IMR-90 (cell line): ENCODE measurements at regions not wholly inside any gene's neighbourhood (a gene's known extent, or its start where the extent isn't known, plus 50 kb on each side); places are given as distances from the start of the nearest gene placed in this dataset.

Experiments
- ATAC-seq: fragments of 200-7000 bp; cut with Tn5 transposase; 2 replicates; pipeline ENCODE4 v1.9.1; 2020; ENCODE audit warnings: low read depth, mild to moderate bottlenecking, moderate library complexity
- BruUV-seq: library from RNA; stranded (reverse); fragments of 400-500 nt; replicated peaks from 2 replicates; lab custom pipeline; 2021; lab: Mats Ljungman, UMichigan
- CTCF ChIA-PET: fragments of 300-600 bp; formaldehyde crosslinking; extraction: SDS; loops from one replicate; lab custom pipeline; 2021; ENCODE audit warnings: antibody characterized with exemption; lab: Yijun Ruan, JAX
- POLR2A ChIA-PET: fragments of 300-600 bp; sonication (Branson Sonifier 250); formaldehyde crosslinking; loops from one replicate; lab custom pipeline; 2022; ENCODE audit warnings: antibody characterized with exemption; ENCODE audit not compliant: unreplicated experiment; lab: Charles Lee
- DNase-seq: peaks from one replicate; pipeline ENCODE4 v3.0.0; 2013
- H2AFZ ChIP-seq: replicated peaks from 2 replicates; pipeline ENCODE3; 2013; ENCODE audit warnings: low read length, mild to moderate bottlenecking; ENCODE audit not compliant: poor library complexity
- H2AK5ac ChIP-seq: 2 replicates; pipeline ENCODE4 v1.6.1; 2013; ENCODE audit warnings: low read depth, low read length, inconsistent platforms
- H2AK9ac ChIP-seq: replicated peaks from 2 replicates; pipeline ENCODE3; 2013; ENCODE audit warnings: mild to moderate bottlenecking, low read depth, low read length, moderate library complexity; ENCODE audit not compliant: poor library complexity
- H2BK120ac ChIP-seq: 2 replicates; pipeline ENCODE4 v1.6.1; 2013; ENCODE audit warnings: low read depth, low read length, inconsistent platforms
- H2BK15ac ChIP-seq: 3 replicates; pipeline ENCODE4 v1.6.1; 2013; ENCODE audit warnings: low read depth, low read length, inconsistent platforms
- H2BK20ac ChIP-seq: 2 replicates; pipeline ENCODE4 v1.6.1; 2013; ENCODE audit warnings: low read depth, mild to moderate bottlenecking, inconsistent platforms, low read length, moderate library complexity
- H2BK5ac ChIP-seq: 2 replicates; pipeline ENCODE4 v1.6.1; 2013; ENCODE audit warnings: mild to moderate bottlenecking, low read depth, low read length, inconsistent platforms; ENCODE audit not compliant: poor library complexity, severe bottlenecking
- H3K14ac ChIP-seq: replicated peaks from 2 replicates; pipeline ENCODE4 v1.6.1; 2013; ENCODE audit warnings: low read depth, low read length, inconsistent platforms
- H3K18ac ChIP-seq: 2 replicates; pipeline ENCODE4 v1.6.1; 2013; ENCODE audit warnings: low read depth, low read length, control low read depth
- H3K23ac ChIP-seq: 2 replicates; pipeline ENCODE4 v1.6.1; 2013; ENCODE audit warnings: low read depth, low read length, inconsistent platforms
- H3K27ac ChIP-seq: 2 replicates; pipeline ENCODE4 v1.5.1; 2013; ENCODE audit warnings: mild to moderate bottlenecking, control low read depth, low read length; ENCODE audit not compliant: insufficient read depth
- H3K27me3 ChIP-seq: 2 replicates; pipeline ENCODE4 v1.6.1; 2013; ENCODE audit warnings: low read length; ENCODE audit not compliant: control insufficient read depth, insufficient read depth
- H3K36me3 ChIP-seq: 2 replicates; pipeline ENCODE4 v1.6.1; 2013; ENCODE audit warnings: low read length, mixed read lengths; ENCODE audit not compliant: control insufficient read depth, insufficient read depth
- H3K4ac ChIP-seq: 2 replicates; pipeline ENCODE4 v1.6.1; 2013; ENCODE audit warnings: low read depth, low read length, inconsistent platforms
- H3K4me1 ChIP-seq: 2 replicates; pipeline ENCODE4 v1.6.1; 2013; ENCODE audit warnings: low read length, mixed read lengths; ENCODE audit not compliant: control insufficient read depth, insufficient read depth
- H3K4me2 ChIP-seq: 2 replicates; pipeline ENCODE4 v1.6.1; 2013; ENCODE audit warnings: low read depth, mild to moderate bottlenecking, control low read depth, low read length, moderate library complexity
- H3K4me3 ChIP-seq: 2 replicates; pipeline ENCODE4 v1.5.1; 2013; ENCODE audit warnings: low read depth, mild to moderate bottlenecking, control low read depth, low read length, moderate library complexity; ENCODE audit not compliant: insufficient read depth
- H3K56ac ChIP-seq: 2 replicates; pipeline ENCODE4 v1.6.1; 2013; ENCODE audit warnings: low read length, inconsistent platforms; ENCODE audit not compliant: insufficient read depth; ENCODE audit errors: extremely low read depth
- H3K79me1 ChIP-seq, 2 experiments: 2 replicates each; pipeline ENCODE4 v1.6.1; 2013; ENCODE audit warnings: low read length in 2 of 2, inconsistent platforms in 1 of 2, low read depth in 1 of 2
- H3K9ac ChIP-seq: 2 replicates; pipeline ENCODE4 v1.6.1; 2013; ENCODE audit warnings: low read depth, low read length, control low read depth
- H3K9me1 ChIP-seq: 2 replicates; pipeline ENCODE4 v1.6.1; 2013; ENCODE audit warnings: low read length, inconsistent platforms; ENCODE audit not compliant: insufficient read depth
- H3K9me3 ChIP-seq: 2 replicates; pipeline ENCODE4 v1.6.1; 2013; ENCODE audit warnings: low read length; ENCODE audit not compliant: control insufficient read depth, insufficient read depth
- H4K20me1 ChIP-seq: 2 replicates; pipeline ENCODE4 v1.6.1; 2013; ENCODE audit warnings: low read length, inconsistent platforms; ENCODE audit not compliant: insufficient read depth
- H4K5ac ChIP-seq: 2 replicates; pipeline ENCODE4 v1.6.1; 2013; ENCODE audit warnings: mild to moderate bottlenecking, low read depth, low read length, control low read depth
- H4K8ac ChIP-seq, 2 experiments: 2 replicates each; pipeline ENCODE4 v1.6.1; 2013; ENCODE audit warnings: low read depth in 2 of 2, low read length in 2 of 2, control low read depth in 1 of 2, inconsistent platforms in 1 of 2
- H4K91ac ChIP-seq: 2 replicates; pipeline ENCODE4 v1.6.1; 2013; ENCODE audit warnings: low read depth, low read length, inconsistent platforms; ENCODE audit not compliant: insufficient read depth
- BHLHE40 ChIP-seq: fragments of 150-350 bp; IDR thresholded peaks from 2 replicates; pipeline ENCODE4 v1.6.1; 2016; ENCODE audit warnings: mild to moderate bottlenecking, low read depth, low read length
- CEBPB ChIP-seq: IDR thresholded peaks from 2 replicates; pipeline ENCODE4 v1.6.1; 2012; ENCODE audit warnings: low read depth, low read length, improper control_type of control experiment
- CHD1 ChIP-seq: IDR thresholded peaks from 2 replicates; pipeline ENCODE4 v1.6.1; 2012; ENCODE audit warnings: low read depth, low read length, improper control_type of control experiment
- FOS ChIP-seq: fragments of 150-350 bp; IDR thresholded peaks from 2 replicates; pipeline ENCODE4 v1.6.1; 2016; ENCODE audit warnings: low read depth, low read length
- MAFK ChIP-seq: IDR thresholded peaks from 2 replicates; pipeline ENCODE4 v1.6.1; 2012; ENCODE audit warnings: low read depth, low read length, improper control_type of control experiment
- MAZ ChIP-seq: IDR thresholded peaks from 2 replicates; pipeline ENCODE4 v1.6.1; 2012; ENCODE audit warnings: low read depth, mild to moderate bottlenecking, low read length, improper control_type of control experiment, moderate library complexity, borderline replicate concordance
- MXI1 ChIP-seq: IDR thresholded peaks from 2 replicates; pipeline ENCODE4 v1.6.1; 2012; ENCODE audit warnings: low read depth, mild to moderate bottlenecking, low read length, moderate library complexity, borderline replicate concordance
- NFE2L2 ChIP-seq: fragments of 150-350 bp; IDR thresholded peaks from 2 replicates; pipeline ENCODE4 v1.6.1; 2016; ENCODE audit warnings: low read depth, mild to moderate bottlenecking, low read length
- POLR2A ChIP-seq: IDR thresholded peaks from 2 replicates; pipeline ENCODE4 v1.6.1; 2012; ENCODE audit warnings: mild to moderate bottlenecking, low read depth, low read length
- RAD21 ChIP-seq: IDR thresholded peaks from 2 replicates; pipeline ENCODE4 v1.6.1; 2012; ENCODE audit warnings: low read length, improper control_type of control experiment
- RCOR1 ChIP-seq: IDR thresholded peaks from 2 replicates; pipeline ENCODE4 v1.6.1; 2012; ENCODE audit warnings: mild to moderate bottlenecking, low read length, improper control_type of control experiment; ENCODE audit not compliant: insufficient replicate concordance
- RFX5 ChIP-seq: IDR thresholded peaks from 2 replicates; pipeline ENCODE4 v1.8.0; 2012; ENCODE audit warnings: low read depth, mild to moderate bottlenecking, low read length, moderate library complexity
- SMC3 ChIP-seq: fragments of 150-350 bp; IDR thresholded peaks from 2 replicates; pipeline ENCODE4 v1.6.1; 2016; ENCODE audit warnings: low read depth, mild to moderate bottlenecking, antibody characterized with exemption, low read length, moderate library complexity
- WGBS, 2 experiments: methylation state at CpG; one replicate each; pipeline versions ENCODE4 v1.1.5 to v1.1.7; 2013; ENCODE audit warnings: missing lambda C conversion rate in 2 of 2; ENCODE audit not compliant: insufficient read length in 1 of 2; ENCODE audit errors: extremely low coverage in 2 of 2; 5-methylcytosine and 5-hydroxymethylcytosine counted together
- dilution Hi-C: fragments of 300-500 bp; cut with HindIII; formaldehyde crosslinking; loops from one replicate; pipeline ENCODE4 v1.14.3; 2018; ENCODE audit warnings: low sequenced_read_pairs; ENCODE audit not compliant: unreplicated experiment
- in situ Hi-C: fragments of 300-500 bp; cut with MboI; formaldehyde crosslinking; loops from 3 replicates; pipeline ENCODE4 v1.14.3; 2019; ENCODE audit warnings: low sequenced_read_pairs, inconsistent platforms, mixed read lengths
- intact Hi-C: fragments of 100-400 bp; cut with micrococcal nuclease; formaldehyde crosslinking; loops from 2 replicates; pipeline ENCODE4 v1.10.0; 2022
- TF ChIP-seq, protein P1 (sequence below): fragments of 150-350 bp; IDR thresholded peaks from 2 replicates; pipeline ENCODE4 v1.6.1; 2016; ENCODE audit warnings: low read depth, mild to moderate bottlenecking, low read length, moderate library complexity, borderline replicate concordance
- TF ChIP-seq, protein P2 (sequence below): fragments of 150-350 bp; IDR thresholded peaks from 2 replicates; pipeline ENCODE4 v1.6.1; 2017; ENCODE audit warnings: mild to moderate bottlenecking, antibody characterized with exemption, low read length, low read depth
- TF ChIP-seq, protein P3 (sequence below): conservative IDR thresholded peaks from 2 replicates; pipeline ENCODE4 v1.5.1; 2012; ENCODE audit warnings: mild to moderate bottlenecking, low read depth, low read length, improper control_type of control experiment

DNA sequence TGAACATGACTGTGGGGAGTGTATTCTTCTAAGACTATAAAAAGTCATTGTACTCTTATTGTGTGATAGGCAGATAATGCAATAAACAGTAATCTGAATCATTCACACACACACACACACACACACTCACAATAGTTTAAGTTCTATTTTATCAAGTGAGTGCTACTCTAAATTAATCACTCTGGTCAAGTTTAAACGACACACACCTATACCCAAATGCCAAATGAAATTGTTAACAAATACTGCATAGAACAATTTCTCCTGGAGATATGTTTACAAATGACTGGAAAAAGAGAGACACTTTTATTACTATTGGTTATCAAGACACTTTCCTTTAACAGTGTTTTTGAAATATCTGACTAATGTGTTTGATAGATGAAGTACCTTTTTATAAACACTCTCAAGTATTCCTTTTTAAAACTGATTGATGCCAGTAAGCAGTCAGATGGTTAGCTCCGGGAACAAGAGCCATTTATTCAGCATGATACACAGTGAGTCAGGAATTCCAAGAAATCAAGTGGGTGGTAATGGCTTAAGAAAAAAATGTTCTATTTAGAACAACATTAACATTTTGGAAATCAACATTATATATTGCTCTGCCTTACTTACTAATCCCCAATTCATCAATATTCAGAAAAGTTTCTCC lies 521.6 kb upstream of the ST8SIA4 start:
- H4K5ac ChIP-seq, result no peak overlapping the region
- no peak overlapping the region for H3K23ac ChIP-seq
- H3K36me3 ChIP-seq, result no peaks in the 10 kb centered on the region
- H3K4ac ChIP-seq, result no peak overlapping the region
- in situ Hi-C loops (no loop called here), dilution Hi-C loops (no loop called here), intact Hi-C loops (no loop called here)
- no peak overlapping the region for H4K91ac ChIP-seq
- TF ChIP-seq, protein P1, sequence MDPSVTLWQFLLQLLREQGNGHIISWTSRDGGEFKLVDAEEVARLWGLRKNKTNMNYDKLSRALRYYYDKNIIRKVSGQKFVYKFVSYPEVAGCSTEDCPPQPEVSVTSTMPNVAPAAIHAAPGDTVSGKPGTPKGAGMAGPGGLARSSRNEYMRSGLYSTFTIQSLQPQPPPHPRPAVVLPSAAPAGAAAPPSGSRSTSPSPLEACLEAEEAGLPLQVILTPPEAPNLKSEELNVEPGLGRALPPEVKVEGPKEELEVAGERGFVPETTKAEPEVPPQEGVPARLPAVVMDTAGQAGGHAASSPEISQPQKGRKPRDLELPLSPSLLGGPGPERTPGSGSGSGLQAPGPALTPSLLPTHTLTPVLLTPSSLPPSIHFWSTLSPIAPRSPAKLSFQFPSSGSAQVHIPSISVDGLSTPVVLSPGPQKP, result no peak
- TF ChIP-seq CEBPB (no peak), BHLHE40 (no peak), RFX5 (no peak), FOS (no peak), MXI1 (no peak), POLR2A (no peak), RCOR1 (no peak), NFE2L2 (no peak), MAFK (no peak), CHD1 (no peak), SMC3 (no peak), MAZ (no peak), RAD21 (no peak)
- TF ChIP-seq, protein P2, sequence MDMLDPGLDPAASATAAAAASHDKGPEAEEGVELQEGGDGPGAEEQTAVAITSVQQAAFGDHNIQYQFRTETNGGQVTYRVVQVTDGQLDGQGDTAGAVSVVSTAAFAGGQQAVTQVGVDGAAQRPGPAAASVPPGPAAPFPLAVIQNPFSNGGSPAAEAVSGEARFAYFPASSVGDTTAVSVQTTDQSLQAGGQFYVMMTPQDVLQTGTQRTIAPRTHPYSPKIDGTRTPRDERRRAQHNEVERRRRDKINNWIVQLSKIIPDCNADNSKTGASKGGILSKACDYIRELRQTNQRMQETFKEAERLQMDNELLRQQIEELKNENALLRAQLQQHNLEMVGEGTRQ, result no peak
- TF ChIP-seq, protein P3, sequence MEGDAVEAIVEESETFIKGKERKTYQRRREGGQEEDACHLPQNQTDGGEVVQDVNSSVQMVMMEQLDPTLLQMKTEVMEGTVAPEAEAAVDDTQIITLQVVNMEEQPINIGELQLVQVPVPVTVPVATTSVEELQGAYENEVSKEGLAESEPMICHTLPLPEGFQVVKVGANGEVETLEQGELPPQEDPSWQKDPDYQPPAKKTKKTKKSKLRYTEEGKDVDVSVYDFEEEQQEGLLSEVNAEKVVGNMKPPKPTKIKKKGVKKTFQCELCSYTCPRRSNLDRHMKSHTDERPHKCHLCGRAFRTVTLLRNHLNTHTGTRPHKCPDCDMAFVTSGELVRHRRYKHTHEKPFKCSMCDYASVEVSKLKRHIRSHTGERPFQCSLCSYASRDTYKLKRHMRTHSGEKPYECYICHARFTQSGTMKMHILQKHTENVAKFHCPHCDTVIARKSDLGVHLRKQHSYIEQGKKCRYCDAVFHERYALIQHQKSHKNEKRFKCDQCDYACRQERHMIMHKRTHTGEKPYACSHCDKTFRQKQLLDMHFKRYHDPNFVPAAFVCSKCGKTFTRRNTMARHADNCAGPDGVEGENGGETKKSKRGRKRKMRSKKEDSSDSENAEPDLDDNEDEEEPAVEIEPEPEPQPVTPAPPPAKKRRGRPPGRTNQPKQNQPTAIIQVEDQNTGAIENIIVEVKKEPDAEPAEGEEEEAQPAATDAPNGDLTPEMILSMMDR, result no peak
- no peak overlapping the region for H2BK15ac ChIP-seq
- H2BK20ac ChIP-seq, result no peak overlapping the region
- CTCF ChIA-PET, result interaction anchor here (0.6 kb wide), 1 partner anchor 146 kb away, joined by 5 read pairs; no protein-coding TSS in a partner anchor
- peak; percentile 59 for ATAC-seq
- H3K27me3 ChIP-seq, result no peaks in the 10 kb centered on the region
- no CpG with 5 or more reads among the region's 2 CpGs for WGBS, 2 experiments
- no TSS peak for BruUV-seq
- H3K56ac ChIP-seq, result no peak overlapping the region
- H3K9me3 ChIP-seq, result no peaks in the 10 kb centered on the region
- POLR2A ChIA-PET, result no interaction called here
- H2AK9ac ChIP-seq, result no peak overlapping the region
- peak overlapping the region; percentile 8; the same call in 1 of the 2 replicates for H2BK120ac ChIP-seq
- H3K14ac ChIP-seq, result no peak overlapping the region
- no peak overlapping the region for H3K9ac ChIP-seq
- H3K4me3 ChIP-seq, result no peak overlapping the region
- H3K4me2 ChIP-seq, result no peak overlapping the region
- H3K9me1 ChIP-seq, result no peaks in the 10 kb centered on the region
- H3K4me1 ChIP-seq, result no peaks in the 10 kb centered on the region
- no peak overlapping the region for H4K8ac ChIP-seq
- DNase-seq, result peak; percentile 73
- H3K79me1 ChIP-seq, result no peaks in the 10 kb centered on the region
- H2AFZ ChIP-seq, result no peak overlapping the region
- no peaks in the 10 kb centered on the region for H4K20me1 ChIP-seq
- no peak overlapping the region for H3K27ac ChIP-seq
- H2BK5ac ChIP-seq, result no peak overlapping the region
- no peak overlapping the region for H3K18ac ChIP-seq
- H2AK5ac ChIP-seq, result no peak overlapping the region
